Hindlimb muscle (tissue), 1 donor: ENCODE measurements at regions not wholly inside any gene's neighbourhood (a gene's known extent, or its start where the extent isn't known, plus 50 kb on each side); places are given as distances from the start of the nearest gene placed in this dataset.
"Not testable (repeated sequence)": the region's sequence is repeated elsewhere in the genome, so short reads cannot be mapped to it uniquely, and the experiment has no call there.

Experiments used
- DNase-seq: peaks from one replicate; pipeline ENCODE4 v3.0.0-alpha.2; 2013

DNA sequence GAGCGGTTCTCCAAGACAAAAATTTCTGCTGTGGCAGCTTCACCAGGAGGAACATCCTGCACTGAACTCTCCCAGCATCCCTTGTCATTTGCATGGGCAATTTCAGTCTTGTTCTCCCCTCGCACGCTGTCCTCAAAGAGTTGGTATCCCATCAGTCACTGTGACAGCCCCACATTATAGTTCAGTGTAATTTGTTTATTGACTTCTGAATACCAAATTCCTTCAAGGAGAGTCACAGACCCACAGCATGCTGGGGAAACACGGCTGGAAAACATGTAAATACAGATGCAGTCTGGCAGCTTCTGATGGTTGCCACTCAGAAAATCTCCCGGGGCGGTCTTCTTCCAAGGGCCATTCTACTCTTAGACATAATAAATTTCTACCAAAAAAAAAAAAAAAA lies 151.0 kb upstream of the NEBL start:
- no peak for DNase-seq

DNA sequence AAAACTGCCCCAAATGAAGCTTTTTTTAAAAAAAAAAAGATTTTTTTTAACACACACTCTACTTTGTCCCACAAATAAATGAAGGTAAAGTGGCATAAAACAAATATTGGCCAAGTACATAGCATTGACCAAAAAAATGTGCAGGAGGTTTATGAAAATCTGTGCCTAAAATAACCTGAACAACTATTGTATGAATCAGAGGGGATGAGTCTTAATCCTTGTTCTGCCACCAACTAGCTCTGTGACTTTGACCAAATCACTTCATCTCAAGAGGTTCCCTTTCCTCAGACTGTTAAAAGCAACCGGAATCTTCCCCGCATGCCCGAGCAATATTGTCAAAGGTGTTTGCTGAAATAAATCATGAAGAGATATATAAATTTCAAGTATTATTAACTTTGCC lies 150.4 kb upstream of the NEBL start:
- no peak for DNase-seq

DNA sequence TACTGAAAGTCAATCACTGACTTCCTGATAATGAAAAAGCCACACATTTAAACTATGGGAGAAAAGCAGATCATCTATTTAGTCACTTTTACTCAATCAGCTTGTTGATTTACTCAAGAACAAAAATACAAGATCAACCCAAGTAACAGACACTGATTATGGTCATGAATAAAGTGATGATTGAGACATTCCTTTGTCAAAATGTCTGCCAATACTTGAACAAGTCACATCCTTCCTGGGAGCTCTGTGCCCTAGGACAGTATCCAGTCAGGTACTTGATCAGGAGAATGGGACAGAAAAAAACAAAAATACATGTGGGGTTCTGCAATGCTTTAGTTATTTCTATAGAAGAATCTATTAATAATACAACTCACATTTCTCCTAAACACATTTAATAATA lies 150.0 kb upstream of the NEBL start:
- no peak for DNase-seq

DNA sequence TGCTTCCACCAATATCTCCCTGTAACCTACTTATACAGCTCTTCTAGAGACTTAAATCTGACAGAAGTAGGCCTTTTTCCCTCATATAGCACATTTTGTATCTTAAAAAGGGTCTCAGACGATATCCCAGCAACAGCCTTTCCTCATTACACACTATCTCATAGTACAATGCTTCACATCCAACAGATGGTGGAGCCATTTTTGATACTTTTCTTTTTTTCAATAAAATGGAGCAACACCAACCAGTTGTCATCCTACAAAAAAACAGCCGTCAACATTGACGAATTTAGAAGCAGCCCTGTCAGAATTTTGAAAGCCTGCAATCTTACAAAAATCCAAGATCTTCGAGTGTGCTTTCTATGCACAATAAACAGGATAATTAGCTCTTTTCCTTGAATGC lies 145.9 kb upstream of the NEBL start:
- no peak for DNase-seq

DNA sequence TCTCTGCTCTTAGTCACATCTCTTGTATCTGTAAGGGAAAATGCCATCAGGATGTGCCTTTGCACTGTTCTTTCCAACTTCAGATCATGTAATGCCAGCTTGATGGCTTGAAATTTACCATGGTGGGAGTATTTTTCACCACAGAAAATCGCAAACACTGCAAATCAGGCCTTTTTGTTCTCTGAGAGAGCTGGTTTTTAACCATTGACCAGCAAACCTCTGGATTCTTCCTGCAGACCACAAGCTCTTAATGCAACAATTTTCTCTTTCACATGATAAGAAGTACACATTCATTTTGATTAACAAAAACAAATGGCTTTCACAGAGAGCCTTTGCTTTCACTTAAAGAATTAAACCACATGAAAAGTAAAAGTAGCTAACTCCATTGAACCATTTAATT lies 145.4 kb upstream of the NEBL start:
- DNase-seq, result no peak

DNA sequence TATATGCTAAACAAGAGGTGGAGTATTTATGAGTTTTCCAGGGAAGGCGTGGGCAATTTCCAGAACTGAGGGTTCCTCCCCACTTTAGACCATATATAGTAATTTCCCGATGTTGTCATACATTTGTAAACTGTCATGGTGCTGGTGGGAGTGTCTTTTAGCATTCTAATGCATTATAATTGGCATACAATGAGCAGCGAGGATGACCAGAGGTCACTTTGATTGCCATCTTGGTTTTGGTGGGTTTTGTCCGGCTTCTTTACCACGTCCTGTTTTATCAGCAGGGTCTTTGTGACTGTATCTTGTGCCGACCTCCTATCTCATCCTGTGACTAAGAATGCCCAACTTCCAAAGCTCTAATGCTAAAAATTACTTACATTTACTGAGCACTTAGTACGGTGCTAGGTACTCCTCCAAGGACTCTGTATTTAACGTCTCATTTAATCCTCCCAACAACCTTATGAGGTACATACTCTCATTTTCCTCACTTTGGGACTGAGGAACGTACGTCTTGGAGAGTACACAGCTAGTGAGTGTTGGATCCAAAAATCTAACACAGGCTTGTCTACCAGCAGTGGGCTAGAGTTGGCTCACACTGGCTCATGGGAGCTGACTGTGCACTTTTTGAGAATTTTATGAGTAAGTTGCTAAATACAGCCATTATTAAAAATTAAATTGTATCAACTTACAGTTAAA lies 144.8 kb upstream of the NEBL start:
- DNase-seq, result no peak

DNA sequence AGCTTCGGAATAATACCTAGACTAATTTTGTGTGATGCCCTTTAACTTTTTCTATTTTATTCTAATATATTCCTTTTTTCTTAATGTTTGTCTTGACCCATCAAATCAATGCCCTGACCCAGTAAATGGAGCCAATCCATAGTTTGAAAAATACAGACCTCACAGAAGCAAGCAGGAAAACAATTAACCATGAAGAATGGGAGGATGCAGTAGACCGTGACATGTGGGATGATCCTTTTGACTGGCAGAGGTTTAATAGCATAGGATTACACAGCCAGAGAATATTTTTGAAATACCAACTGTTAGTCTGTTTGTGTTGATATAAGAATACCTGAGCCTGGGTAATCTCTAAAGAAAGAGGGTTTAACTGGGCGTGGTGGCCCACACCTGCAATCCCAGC lies 142.6 kb upstream of the NEBL start:
- no peak for DNase-seq

DNA sequence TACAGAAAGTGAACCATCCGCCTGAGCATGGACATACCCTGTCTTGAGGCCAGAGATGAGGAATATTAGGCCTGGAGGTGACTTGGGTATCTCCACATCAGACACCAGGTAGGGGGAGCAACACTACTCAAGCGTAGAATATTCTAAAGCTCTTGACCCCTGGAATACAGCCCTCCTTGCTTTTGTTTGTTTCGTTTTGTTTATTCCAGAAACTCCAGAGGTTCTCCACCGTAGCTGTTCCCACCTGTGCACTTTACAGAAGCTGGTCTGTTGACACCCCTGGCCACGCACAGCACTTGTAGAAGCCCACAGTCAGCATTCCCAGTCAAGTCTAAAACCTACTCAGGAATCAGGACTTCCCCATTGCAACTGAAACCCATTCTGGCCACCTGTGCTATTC lies 139.6 kb upstream of the NEBL start:
- no peak for DNase-seq

DNA sequence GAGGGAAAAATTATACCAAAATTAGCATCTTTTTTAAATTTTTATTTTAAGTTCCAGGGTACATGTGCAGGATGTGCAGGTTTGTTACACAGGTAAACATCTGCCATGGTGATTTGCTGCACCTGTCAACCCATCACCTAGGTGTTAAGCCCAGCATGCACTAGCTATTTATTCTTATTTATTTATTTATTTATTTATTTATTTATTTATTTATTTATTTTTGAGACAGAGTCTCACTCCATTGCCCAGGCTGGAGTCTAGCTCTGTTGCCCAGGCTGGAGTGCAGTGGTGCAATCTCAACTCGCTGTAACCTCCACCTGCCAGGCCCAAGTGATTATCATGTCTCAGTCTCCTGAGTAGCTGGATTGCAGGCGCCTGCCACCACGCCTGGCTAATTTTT lies 137.7 kb upstream of the NEBL start:
- not testable (repeated sequence) for DNase-seq

DNA sequence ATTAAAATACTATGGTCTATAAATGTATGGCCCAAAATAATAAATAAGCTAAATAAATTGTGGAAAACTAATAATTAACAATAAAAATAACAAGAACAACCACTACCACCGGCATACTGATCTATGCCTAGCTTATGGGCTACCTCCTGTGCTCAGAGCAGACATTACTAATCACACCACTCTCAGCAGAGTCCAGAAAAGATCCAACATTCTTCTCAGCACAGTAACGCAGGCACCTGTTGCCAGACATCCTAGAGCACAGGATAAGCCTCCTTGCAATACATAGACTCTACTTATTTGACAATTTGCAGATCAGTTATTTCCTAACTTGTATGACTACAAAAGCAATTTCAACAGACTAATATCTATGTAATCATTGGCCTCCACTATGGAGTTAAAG lies 137.1 kb upstream of the NEBL start:
- no peak for DNase-seq

DNA sequence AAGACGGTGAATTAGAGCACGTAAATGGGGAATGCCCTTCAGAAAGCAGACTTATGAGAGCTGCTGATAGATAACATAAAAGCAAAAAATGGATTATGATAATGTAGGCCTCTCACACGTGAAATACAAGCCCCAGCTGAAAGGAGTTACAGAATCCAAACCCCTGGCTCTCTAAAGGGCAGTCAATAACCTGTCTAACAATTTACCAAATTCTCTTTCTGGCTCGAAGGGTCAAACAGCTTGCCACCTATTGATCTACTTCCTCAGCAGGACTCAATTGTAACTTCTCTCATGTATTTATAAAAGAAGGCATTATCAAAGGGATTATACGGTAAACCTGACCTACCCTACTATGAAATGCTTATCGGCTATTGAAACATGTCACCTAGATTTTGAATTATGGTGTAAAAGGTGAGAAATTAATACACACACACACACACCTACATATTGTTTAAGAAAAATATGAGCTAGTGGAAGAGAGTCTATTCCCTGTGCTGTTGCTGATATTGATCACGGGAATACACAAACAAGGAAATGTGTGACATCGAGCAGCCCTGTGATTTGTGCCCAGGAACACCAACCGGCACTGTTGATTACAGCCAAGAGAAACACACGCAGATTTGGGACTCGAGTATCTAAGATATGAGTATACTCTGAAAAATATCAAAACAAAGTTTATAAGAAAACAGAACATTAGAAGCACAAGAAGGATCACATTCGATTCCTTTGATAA lies 135.6 kb upstream of the NEBL start:
- no peak for DNase-seq

DNA sequence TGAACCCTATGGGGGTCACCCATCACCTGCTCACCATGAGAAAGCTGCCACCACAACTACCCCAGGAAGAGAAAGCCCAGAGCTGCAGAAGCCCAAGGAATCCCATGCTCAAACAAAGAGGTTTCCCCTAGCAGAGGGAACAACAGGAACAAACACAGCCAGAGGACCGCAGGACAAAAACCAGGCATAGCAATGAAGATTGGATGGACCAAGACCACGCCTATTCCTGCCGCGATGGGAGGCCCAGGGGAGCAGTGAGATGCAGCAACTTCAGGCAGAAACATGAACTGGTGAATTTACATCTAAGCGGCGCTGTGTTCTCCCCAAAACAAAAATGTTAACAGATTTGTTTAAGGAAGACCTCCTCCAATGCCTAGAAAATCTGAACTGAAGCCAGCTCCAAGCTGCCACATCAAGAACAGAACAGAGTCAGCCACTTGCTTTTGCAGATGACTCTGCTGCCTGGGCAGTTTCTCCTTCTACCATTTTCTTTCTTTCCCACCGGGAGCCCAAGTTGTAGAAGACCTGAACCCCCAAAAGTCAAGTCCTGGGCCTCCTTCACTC lies 134.2 kb upstream of the NEBL start:
- DNase-seq, result no peak

DNA sequence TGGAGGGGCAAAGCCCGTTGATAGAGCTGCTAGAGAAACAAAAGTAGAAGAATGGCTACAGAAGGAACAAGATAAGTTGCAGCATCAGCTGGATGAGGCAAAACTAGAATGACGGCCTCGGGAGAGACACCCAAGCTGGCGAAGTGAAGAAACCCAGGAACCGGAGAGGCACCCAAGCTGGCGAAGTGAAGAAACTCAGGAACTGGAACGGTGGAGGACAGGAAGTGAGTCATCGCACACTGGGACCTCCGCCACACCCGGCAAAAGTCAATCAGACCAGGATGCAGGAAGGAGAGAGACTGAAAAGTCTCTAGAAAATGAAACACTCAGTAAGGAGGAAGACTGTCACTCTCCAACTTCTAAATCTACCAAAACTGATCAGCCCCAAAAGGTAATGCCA lies 133.0 kb upstream of the NEBL start:
- DNase-seq, result no peak

DNA sequence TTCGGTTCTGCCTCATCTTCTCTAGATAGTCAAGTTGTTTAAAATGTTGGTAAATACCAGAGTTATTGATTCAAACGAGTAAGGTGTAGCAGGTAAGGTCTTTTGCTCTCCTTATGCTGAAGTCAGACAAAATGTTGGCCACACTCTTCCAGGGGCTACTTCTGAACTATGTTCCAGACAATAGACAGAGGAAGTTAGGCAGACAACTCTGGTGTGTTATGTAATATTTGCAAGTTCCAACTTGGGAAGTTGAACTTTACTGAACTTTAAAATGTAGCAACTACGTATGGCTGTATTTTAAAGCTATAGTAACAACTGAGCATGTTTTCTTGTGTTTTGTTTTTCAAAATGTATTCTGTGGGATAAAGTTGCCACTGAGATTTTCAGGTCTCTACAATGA lies 125.7 kb upstream of the NEBL start:
- DNase-seq, result no peak

DNA sequence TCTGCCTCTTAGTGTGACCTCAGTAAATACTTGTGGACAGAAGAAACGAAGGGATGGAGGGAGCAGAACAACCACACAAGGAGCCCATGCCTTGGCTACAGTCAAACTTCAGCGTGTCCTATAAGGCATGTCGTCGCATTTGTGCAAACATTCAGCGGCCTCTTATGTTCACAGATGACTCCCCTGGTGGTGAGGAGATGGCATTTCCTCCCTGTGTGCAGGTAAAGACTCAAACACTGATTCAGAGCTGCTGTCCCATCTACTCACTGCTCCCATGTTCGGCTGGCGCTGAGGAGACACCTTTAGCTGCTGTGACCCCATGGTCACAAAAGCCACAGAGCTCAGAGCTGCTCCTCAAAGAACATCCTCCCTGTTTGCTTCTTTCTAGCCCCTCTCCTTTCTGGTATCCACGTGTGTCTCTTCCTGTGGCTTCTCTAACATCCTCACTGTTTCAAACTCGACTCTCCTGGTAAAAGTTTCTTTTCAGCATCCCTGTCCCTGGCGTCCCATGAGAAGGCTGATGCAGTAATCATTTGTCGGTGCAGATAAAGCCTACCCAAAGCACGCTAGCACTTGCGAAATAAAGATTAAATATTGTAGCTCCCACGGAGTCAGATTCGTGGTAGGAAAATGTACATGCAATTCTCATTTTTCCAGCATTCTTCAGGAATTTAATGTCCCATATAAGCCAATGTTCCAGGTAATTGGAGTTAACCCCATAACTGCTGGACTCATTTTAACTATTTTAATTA lies 124.9 kb upstream of the NEBL start:
- DNase-seq, result no peak

DNA sequence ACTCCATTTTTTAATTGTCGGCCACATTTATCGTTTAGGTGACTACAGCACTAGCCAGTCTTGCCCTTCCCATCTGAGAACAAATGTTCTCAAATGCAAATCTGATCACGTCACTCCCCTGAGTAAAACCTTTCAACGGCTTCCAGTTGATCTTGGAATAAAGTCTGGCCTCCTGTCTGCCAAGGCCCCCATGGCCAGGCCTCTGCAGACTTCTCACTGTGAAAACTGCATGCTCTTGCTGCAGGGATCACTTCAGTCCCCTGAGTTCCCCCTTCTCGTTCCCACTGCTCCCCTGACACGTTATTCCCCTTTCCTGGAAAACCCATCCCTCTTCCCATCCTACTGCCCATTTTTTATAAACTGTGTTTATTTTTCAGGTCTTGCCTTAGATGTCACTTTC lies 124.1 kb upstream of the NEBL start:
- DNase-seq, result no peak

DNA sequence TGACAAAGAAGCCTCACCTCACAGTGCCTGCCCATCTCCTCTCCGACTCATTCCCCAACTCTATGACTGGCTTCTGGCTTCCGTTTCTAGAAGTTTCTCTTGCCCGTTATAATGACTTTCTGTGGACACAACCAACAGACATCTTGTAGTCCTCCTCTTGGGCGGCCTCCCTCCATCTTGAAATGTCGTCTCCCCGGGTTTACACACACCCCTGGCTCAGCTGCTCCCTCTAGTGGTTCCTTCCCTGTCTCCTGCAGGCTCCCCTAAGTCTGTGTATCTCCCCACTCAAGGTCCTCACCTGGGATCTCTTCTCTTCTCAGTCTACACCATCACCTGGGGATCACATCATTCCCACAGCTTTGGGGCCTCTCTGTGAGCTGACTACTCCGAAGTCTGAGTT lies 123.4 kb upstream of the NEBL start:
- DNase-seq, result no peak

DNA sequence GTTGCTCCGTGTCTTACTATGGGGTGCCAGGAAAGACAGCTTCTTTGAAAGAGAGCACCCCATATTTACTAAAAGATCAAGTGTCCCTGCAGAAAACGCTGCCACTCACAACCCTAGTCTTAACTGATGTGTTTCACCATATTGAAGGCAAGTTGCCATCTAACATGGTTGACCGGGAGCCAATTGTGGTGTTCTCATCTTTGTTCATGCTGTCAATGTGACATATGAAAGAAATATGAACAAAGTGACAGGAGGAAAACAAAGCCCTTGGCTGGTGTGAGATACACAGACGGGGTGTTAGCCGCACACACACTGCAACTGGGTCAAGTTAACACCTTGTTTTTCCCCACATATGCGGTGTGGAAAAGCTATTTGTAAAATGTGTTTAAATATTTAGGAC lies 122.3 kb upstream of the NEBL start:
- no peak for DNase-seq

DNA sequence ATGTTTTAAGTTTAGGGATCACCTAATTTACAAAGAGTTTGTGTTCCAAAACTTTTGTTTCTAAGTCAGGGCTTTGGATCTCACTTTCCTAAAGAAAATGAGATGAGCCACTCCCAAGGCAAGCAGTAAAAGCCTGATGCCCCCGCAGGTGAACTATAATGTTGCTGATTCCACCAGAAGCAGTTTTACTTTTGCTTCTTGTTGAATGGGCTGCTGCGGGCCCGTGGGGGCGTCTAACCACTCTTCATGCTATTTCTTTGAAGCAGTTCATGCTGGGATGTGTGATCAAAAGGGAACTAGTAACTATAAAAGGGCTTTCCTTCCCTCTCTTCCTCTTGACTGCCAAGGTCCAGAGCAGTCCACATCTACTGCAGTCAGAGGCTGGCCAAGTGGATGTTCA lies 118.7 kb upstream of the NEBL start:
- no peak for DNase-seq

DNA sequence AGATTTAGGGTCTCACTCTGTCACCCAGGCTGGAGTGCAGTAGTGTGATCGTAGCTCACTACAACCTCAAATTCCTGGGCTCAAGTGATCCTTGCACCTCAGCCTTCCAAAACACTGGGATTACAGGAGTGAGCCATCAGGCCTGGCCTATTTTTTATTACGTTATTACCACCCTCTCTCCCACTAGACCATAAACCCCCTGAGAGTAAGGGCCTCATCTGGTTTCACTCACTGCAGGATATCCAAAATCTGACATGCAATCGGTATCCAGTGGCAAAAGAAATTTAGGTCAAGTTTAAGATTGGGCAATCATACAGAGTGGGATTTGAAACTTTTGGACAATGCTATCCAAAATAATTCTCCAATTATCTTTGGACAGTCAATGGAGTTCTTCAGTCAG lies 117.0 kb upstream of the NEBL start:
- no peak for DNase-seq

DNA sequence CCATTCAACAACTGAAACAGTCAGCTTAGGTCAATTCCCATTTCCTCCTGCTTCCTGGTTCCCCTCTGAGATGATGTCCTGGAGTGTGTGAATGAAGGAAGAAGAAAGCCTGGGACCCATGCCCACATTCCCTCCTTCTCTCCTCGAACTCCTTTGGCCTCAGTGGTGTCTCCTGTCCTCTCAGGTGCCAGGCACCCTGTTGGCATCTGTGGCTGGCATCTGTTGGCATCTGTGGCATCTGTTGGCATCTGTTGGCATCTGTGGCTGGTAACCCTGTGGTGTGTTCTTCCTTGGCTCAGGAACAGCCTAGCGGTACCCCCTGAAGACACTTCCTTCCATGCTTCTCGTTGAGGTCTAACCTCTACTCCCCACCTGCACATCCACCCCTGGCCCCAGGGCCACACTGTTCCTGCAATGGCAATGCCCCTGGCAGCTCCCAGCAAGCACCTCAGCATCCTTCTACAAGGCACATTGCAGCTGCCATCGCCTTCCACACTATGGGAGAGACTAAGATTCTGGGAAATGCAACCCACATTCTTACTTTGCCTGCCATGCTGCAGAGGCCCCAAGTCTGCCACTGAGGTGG lies 114.4 kb upstream of the NEBL start:
- no peak for DNase-seq

DNA sequence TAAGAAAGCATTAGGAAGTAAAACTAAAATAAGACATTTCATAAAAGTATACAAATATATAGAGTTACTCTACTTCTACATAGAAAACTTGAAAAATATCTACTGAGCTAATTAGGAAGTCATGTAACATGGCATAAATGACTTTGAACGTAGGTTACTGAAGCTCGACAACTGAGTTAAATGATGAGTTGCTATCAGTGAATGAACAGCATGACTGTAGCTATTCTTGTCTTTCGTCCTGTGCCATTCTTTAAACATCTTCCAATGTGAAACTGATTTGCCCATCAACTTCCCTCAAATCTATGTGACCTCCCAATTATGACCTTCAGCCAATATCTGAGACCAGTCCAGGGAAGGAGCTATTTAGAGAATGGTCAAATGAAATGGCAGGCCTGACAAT lies 113.5 kb upstream of the NEBL start:
- no peak for DNase-seq

DNA sequence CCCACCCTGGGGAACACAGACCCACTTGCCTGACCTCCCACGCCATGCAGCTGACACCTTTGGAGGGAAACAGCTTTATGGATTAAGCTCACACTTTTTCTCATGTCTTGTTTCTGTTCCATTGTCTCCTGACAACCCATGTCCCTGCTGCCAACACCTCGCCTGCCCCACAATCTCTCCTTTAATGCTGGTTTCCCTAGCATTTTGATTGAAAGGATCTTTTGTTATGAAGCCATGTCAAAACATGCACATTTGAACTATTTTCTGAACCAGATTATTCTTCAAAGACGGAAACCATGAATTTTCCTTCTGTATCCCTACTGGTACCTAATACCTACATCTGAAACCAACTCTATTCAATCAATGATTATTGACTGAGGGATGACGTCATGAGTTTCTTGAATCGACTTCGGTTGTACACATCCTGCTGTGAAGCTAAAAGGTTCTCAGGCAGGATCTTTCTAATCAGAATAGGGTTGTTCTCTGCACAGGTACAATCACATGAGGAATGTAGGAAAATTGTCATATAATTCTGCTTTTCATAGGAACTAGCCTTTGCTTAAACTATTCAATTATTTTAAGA lies 106.2 kb upstream of the NEBL start:
- DNase-seq, result no peak
